ENCODE measurements at regions not wholly inside any gene's neighbourhood (a gene's known extent, or its start where the extent isn't known, plus 50 kb on each side); places are given as distances from the start of the nearest gene placed in this dataset.

- no peaks in the 10 kb centered on the region for H4K20me1 ChIP-seq (replicated peaks; ENCODE audit: control insufficient read depth, extremely low read depth, insufficient read depth, low read length)
- no peaks in the 10 kb centered on the region for H3K27me3 ChIP-seq (ENCODE audit: control insufficient read depth in 2 of 2, insufficient read depth in 2 of 2, low read length in 2 of 2)
- no peak for FAIRE-seq
- no peak for DNase-seq (ENCODE audit: low read depth, low spot score)
- TF ChIP-seq MYC (IDR thresholded peaks at IDR 0.05; ENCODE audit: low read depth, low read length): no peak
- no peak for TF ChIP-seq POLR2A (IDR thresholded peaks at IDR 0.05; ENCODE audit: low read depth, low read length)
- no peak for TF ChIP-seq GATA2 (IDR thresholded peaks at IDR 0.05; ENCODE audit: insufficient read depth, insufficient read length, low read depth, low read length)
- no peak for TF ChIP-seq JUN (IDR thresholded peaks at IDR 0.05; ENCODE audit: borderline replicate concordance, insufficient read depth, insufficient read length, low read depth)
- TF ChIP-seq POLR2AphosphoS5 (IDR thresholded peaks at IDR 0.05; ENCODE audit: insufficient read depth, low read depth, low read length): no peak
- no peak for TF ChIP-seq CTCF (IDR thresholded peaks at IDR 0.05; ENCODE audit: extremely low read depth in 1 of 2, insufficient read depth in 1 of 2, low read depth in 1 of 2, low read length in 2 of 2)
- TF ChIP-seq EZH2 (IDR thresholded peaks at IDR 0.05; ENCODE audit: borderline replicate concordance, low read depth, low read length, severe bottlenecking): no peak
- no peak for TF ChIP-seq FOS (IDR thresholded peaks at IDR 0.05; ENCODE audit: borderline replicate concordance, insufficient read depth, low read length)
- CTCF ChIA-PET: no interaction called here
- peaks cover 2% of the 10 kb centered on the region for H3K9me3 ChIP-seq (replicated peaks; ENCODE audit: control insufficient read depth, insufficient read depth, low read length)
- no TSS peak for BruUV-seq (replicated peaks)
- POLR2A ChIA-PET: no interaction called here
- H3K27ac ChIP-seq (ENCODE audit: insufficient read depth, low read depth, low read length): no peak overlapping the region
- no peak overlapping the region for H3K4me2 ChIP-seq (ENCODE audit: insufficient read depth, low read length)
- H2AFZ ChIP-seq (ENCODE audit: low read depth, low read length): no peak overlapping the region
- no peaks in the 10 kb centered on the region for H3K79me2 ChIP-seq (ENCODE audit: control insufficient read depth, insufficient read depth, low read length)
- no peaks in the 10 kb centered on the region for H3K9me1 ChIP-seq (replicated peaks; ENCODE audit: control insufficient read depth, extremely low read depth, insufficient read depth, low read length)
- H3K4me3 ChIP-seq (replicated peaks in 1 of 3; ENCODE audit: insufficient read depth in 1 of 3, low read depth in 1 of 3, low read length in 3 of 3): no peak overlapping the region
- intact Hi-C loops (cut with micrococcal nuclease) (no loop called here), dilution Hi-C loops (cut with MboI; ENCODE audit: extremely low pct_ligation_motif_present, low sequenced_read_pairs) (no loop called here)
- H3K9ac ChIP-seq (replicated peaks; ENCODE audit: extremely low read depth, insufficient read depth, low read length): no peak overlapping the region
- no peaks in the 10 kb centered on the region for H3K4me1 ChIP-seq (ENCODE audit: control insufficient read depth, extremely low read depth, insufficient read depth, low read length)
- H3K36me3 ChIP-seq (ENCODE audit: control insufficient read depth in 2 of 2, extremely low read depth in 1 of 2, insufficient read depth in 2 of 2, low read length in 2 of 2): no peaks in the 10 kb centered on the region
These were observed 826.3 kb downstream of the BCL11B start for GRCh38 chr14:98445718-98446117.
